ENCODE measurements at regions not wholly inside any gene's neighbourhood (a gene's known extent, or its start where the extent isn't known, plus 50 kb on each side); places are given as distances from the start of the nearest gene placed in this dataset.
"Not testable (repeated sequence)": the region's sequence is repeated elsewhere in the genome, so short reads cannot be mapped to it uniquely, and the experiment has no call there.

GRCh38 chr4:159702200-159702599 is 599.3 kb downstream of the RAPGEF2 start:
- no peak overlapping the region for H2AFZ ChIP-seq (ENCODE audit: low read depth, low read length)
- H3K4me3 Mint-ChIP-seq (ENCODE audit: unreplicated experiment), result no peak overlapping the region
- no peaks in the 10 kb centered on the region for H3K36me3 ChIP-seq (ENCODE audit: insufficient read depth, low read length)
- no peak overlapping the region for H3K9ac ChIP-seq (ENCODE audit: low read length)
- H3K4me2 ChIP-seq (ENCODE audit: low read length), result no peak overlapping the region
- no peaks in the 10 kb centered on the region for H3K79me2 ChIP-seq (ENCODE audit: insufficient read depth, low read length)
- H3K27me3 ChIP-seq (ENCODE audit: insufficient read depth, low read length), result no peaks in the 10 kb centered on the region
- DNase-seq (ENCODE audit: low read depth) (no peak), FAIRE-seq (no peak)
- H3K36me3 Mint-ChIP-seq (ENCODE audit: low read depth, unreplicated experiment), result no peaks in the 10 kb centered on the region
- peaks cover 15% of the 10 kb centered on the region for H3K4me1 Mint-ChIP-seq (ENCODE audit: low read depth, unreplicated experiment)
- no peaks in the 10 kb centered on the region for H4K20me1 ChIP-seq (ENCODE audit: insufficient read depth, low read length)
- TF ChIP-seq, protein P1, sequence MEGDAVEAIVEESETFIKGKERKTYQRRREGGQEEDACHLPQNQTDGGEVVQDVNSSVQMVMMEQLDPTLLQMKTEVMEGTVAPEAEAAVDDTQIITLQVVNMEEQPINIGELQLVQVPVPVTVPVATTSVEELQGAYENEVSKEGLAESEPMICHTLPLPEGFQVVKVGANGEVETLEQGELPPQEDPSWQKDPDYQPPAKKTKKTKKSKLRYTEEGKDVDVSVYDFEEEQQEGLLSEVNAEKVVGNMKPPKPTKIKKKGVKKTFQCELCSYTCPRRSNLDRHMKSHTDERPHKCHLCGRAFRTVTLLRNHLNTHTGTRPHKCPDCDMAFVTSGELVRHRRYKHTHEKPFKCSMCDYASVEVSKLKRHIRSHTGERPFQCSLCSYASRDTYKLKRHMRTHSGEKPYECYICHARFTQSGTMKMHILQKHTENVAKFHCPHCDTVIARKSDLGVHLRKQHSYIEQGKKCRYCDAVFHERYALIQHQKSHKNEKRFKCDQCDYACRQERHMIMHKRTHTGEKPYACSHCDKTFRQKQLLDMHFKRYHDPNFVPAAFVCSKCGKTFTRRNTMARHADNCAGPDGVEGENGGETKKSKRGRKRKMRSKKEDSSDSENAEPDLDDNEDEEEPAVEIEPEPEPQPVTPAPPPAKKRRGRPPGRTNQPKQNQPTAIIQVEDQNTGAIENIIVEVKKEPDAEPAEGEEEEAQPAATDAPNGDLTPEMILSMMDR (IDR thresholded peaks at IDR 0.05; ENCODE audit: insufficient read depth, low read depth, low read length), result no peak
- no peak for TF ChIP-seq EZH2 (IDR thresholded peaks at IDR 0.05; ENCODE audit: insufficient read depth, low read length)
- no peak overlapping the region for H3K4me3 ChIP-seq (ENCODE audit: insufficient read depth, low read depth, low read length)
- no peaks in the 10 kb centered on the region for H3K4me1 ChIP-seq (ENCODE audit: insufficient read depth, low read length)
- no peak overlapping the region for H3K27ac ChIP-seq (ENCODE audit: low read depth, low read length)
- H3K9me3 ChIP-seq (ENCODE audit: insufficient read depth, low read depth, low read length), result no peaks in the 10 kb centered on the region
- H3K27ac Mint-ChIP-seq (ENCODE audit: unreplicated experiment), result no peak overlapping the region
- H3K9me3 Mint-ChIP-seq (ENCODE audit: unreplicated experiment), result no peaks in the 10 kb centered on the region
- H3K27me3 Mint-ChIP-seq (ENCODE audit: low read depth, unreplicated experiment), result no peaks in the 10 kb centered on the region

DNA sequence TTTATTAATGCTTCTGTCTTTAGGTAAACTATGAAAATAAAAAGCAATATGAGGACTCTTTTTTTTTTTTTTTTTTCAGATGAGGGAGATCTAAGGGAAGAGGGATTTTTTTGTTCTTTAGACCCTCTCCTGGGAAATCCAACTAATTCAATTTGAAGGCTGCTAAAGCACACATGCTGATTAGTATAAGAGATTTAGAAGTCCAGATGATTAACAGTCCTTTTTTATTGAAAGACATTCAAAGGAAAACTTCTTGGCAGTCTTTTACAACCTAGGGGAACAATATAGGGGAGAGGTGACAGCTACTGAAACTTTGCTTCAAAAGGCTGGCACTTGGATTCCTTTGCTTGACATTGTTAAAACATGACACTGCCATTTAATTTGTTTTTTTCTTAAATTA is 602.5 kb downstream of the RAPGEF2 start:
- Histone ChIP-seq H3K79me2 (ENCODE audit: insufficient read depth, low read length) (no peaks in the 10 kb centered on the region), H3K36me3 (ENCODE audit: insufficient read depth, low read length) (no peaks in the 10 kb centered on the region), H3K27ac (ENCODE audit: low read depth, low read length) (no peak overlapping the region), H2AFZ (ENCODE audit: low read depth, low read length) (no peak overlapping the region), H3K27me3 (ENCODE audit: insufficient read depth, low read length) (no peaks in the 10 kb centered on the region), H3K4me1 (ENCODE audit: insufficient read depth, low read length) (no peaks in the 10 kb centered on the region), H3K9ac (ENCODE audit: low read length) (no peak overlapping the region), H3K4me3 (ENCODE audit: insufficient read depth, low read depth, low read length) (no peak overlapping the region), H3K4me2 (ENCODE audit: low read length) (no peak overlapping the region), H3K9me3 (ENCODE audit: insufficient read depth, low read depth, low read length) (no peaks in the 10 kb centered on the region), H4K20me1 (ENCODE audit: insufficient read depth, low read length) (no peaks in the 10 kb centered on the region)
- TF ChIP-seq EZH2 (IDR thresholded peaks at IDR 0.05; ENCODE audit: insufficient read depth, low read length), result no peak
- TF ChIP-seq, protein P1 (IDR thresholded peaks at IDR 0.05; ENCODE audit: insufficient read depth, low read depth, low read length), result no peak
- Mint-ChIP-seq H3K4me1 (ENCODE audit: low read depth, unreplicated experiment) (no peaks in the 10 kb centered on the region), H3K4me3 (ENCODE audit: unreplicated experiment) (no peak overlapping the region), H3K27me3 (ENCODE audit: low read depth, unreplicated experiment) (no peaks in the 10 kb centered on the region), H3K36me3 (ENCODE audit: low read depth, unreplicated experiment) (no peaks in the 10 kb centered on the region), H3K27ac (ENCODE audit: unreplicated experiment) (no peak overlapping the region), H3K9me3 (ENCODE audit: unreplicated experiment) (no peaks in the 10 kb centered on the region)
- FAIRE-seq (no peak), DNase-seq (ENCODE audit: low read depth) (no peak)

- no peak for DNase-seq (ENCODE audit: low read depth)
- Mint-ChIP-seq H3K27ac (ENCODE audit: unreplicated experiment) (no peak overlapping the region), H3K4me3 (ENCODE audit: unreplicated experiment) (no peak overlapping the region), H3K4me1 (ENCODE audit: low read depth, unreplicated experiment) (no peaks in the 10 kb centered on the region), H3K9me3 (ENCODE audit: unreplicated experiment) (no peaks in the 10 kb centered on the region), H3K36me3 (ENCODE audit: low read depth, unreplicated experiment) (no peaks in the 10 kb centered on the region), H3K27me3 (ENCODE audit: low read depth, unreplicated experiment) (no peaks in the 10 kb centered on the region)
- no peak overlapping the region for H3K4me2 ChIP-seq (ENCODE audit: low read length)
- H3K4me3 ChIP-seq (ENCODE audit: insufficient read depth, low read depth, low read length), result no peak overlapping the region
- TF ChIP-seq, protein P1 (IDR thresholded peaks at IDR 0.05; ENCODE audit: insufficient read depth, low read depth, low read length), result no peak
- TF ChIP-seq EZH2 (IDR thresholded peaks at IDR 0.05; ENCODE audit: insufficient read depth, low read length), result no peak
- H3K27me3 ChIP-seq (ENCODE audit: insufficient read depth, low read length), result no peaks in the 10 kb centered on the region
- H3K9me3 ChIP-seq (ENCODE audit: insufficient read depth, low read depth, low read length), result no peaks in the 10 kb centered on the region
- H3K79me2 ChIP-seq (ENCODE audit: insufficient read depth, low read length), result no peaks in the 10 kb centered on the region
- H3K9ac ChIP-seq (ENCODE audit: low read length), result no peak overlapping the region
- no peaks in the 10 kb centered on the region for H4K20me1 ChIP-seq (ENCODE audit: insufficient read depth, low read length)
- H3K4me1 ChIP-seq (ENCODE audit: insufficient read depth, low read length), result no peaks in the 10 kb centered on the region
- no peak overlapping the region for H3K27ac ChIP-seq (ENCODE audit: low read depth, low read length)
- no peak for FAIRE-seq
- H3K36me3 ChIP-seq (ENCODE audit: insufficient read depth, low read length), result no peaks in the 10 kb centered on the region
- H2AFZ ChIP-seq (ENCODE audit: low read depth, low read length), result no peak overlapping the region
These were observed 603.8 kb downstream of the RAPGEF2 start for GRCh38 chr4:159706704-159707103.

DNA sequence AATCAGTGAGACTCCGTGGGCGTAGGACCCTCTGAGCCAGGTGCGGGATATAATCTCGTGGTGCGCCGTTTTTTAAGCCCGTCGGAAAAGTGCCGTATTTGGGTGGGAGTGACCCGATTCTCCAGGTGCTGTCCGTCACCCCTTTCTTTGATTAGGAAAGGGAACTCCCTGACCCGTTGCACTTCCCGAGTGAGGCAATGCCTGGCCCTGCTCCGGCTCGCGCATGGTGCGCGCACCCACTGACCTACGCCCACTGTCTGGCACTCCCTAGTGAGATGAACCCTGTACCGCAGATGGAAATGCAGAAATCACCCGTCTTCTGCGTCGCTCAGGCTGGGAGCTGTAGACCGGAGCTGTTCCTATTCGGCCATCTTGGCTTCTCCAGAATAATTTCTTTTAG is 612.3 kb downstream of the RAPGEF2 start:
- H3K36me3 Mint-ChIP-seq (ENCODE audit: low read depth, unreplicated experiment); H3K27me3 ChIP-seq (ENCODE audit: insufficient read depth, low read length); H3K79me2 ChIP-seq (ENCODE audit: insufficient read depth, low read length); H3K4me3 Mint-ChIP-seq (ENCODE audit: unreplicated experiment); DNase-seq (ENCODE audit: low read depth); H3K9me3 ChIP-seq (ENCODE audit: insufficient read depth, low read depth, low read length); H2AFZ ChIP-seq (ENCODE audit: low read depth, low read length); H4K20me1 ChIP-seq (ENCODE audit: insufficient read depth, low read length); H3K9ac ChIP-seq (ENCODE audit: low read length); H3K27ac ChIP-seq (ENCODE audit: low read depth, low read length); H3K27ac Mint-ChIP-seq (ENCODE audit: unreplicated experiment); H3K4me1 ChIP-seq (ENCODE audit: insufficient read depth, low read length); FAIRE-seq; H3K36me3 ChIP-seq (ENCODE audit: insufficient read depth, low read length); H3K27me3 Mint-ChIP-seq (ENCODE audit: low read depth, unreplicated experiment); H3K4me2 ChIP-seq (ENCODE audit: low read length); H3K9me3 Mint-ChIP-seq (ENCODE audit: unreplicated experiment); H3K4me1 Mint-ChIP-seq (ENCODE audit: low read depth, unreplicated experiment); H3K4me3 ChIP-seq (ENCODE audit: insufficient read depth, low read depth, low read length): not testable (repeated sequence)
